ENCODE measurements at regions not wholly inside any gene's neighbourhood (a gene's known extent, or its start where the extent isn't known, plus 50 kb on each side); places are given as distances from the start of the nearest gene placed in this dataset.

DNA sequence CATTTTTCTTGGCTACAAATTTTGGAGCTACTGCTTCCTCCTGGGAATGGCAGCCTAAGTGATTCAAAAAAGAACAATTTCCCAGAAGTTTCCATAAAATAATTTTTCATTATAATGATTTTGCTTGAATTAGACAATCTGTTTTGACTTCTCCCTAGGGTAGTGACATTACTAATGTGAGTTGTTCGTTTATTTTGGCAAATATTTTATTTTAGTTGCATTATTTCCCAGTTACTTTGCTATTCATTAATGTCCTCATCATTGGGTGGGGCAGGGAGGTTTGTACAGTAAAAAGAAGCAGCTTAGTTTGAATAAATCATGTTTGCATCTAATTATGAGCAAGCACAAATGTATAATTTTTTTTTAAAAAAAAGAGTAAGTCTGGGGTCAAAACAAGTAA, 686.6 kb downstream of the ROBO2 start:
- TF ChIP-seq, protein P1, sequence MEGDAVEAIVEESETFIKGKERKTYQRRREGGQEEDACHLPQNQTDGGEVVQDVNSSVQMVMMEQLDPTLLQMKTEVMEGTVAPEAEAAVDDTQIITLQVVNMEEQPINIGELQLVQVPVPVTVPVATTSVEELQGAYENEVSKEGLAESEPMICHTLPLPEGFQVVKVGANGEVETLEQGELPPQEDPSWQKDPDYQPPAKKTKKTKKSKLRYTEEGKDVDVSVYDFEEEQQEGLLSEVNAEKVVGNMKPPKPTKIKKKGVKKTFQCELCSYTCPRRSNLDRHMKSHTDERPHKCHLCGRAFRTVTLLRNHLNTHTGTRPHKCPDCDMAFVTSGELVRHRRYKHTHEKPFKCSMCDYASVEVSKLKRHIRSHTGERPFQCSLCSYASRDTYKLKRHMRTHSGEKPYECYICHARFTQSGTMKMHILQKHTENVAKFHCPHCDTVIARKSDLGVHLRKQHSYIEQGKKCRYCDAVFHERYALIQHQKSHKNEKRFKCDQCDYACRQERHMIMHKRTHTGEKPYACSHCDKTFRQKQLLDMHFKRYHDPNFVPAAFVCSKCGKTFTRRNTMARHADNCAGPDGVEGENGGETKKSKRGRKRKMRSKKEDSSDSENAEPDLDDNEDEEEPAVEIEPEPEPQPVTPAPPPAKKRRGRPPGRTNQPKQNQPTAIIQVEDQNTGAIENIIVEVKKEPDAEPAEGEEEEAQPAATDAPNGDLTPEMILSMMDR (IDR thresholded peaks at IDR 0.05), result no peak
- TF ChIP-seq POLR2A (IDR thresholded peaks at IDR 0.05), result no peak
